ENCODE measurements at regions not wholly inside any gene's neighbourhood (a gene's known extent, or its start where the extent isn't known, plus 50 kb on each side); places are given as distances from the start of the nearest gene placed in this dataset.

- dilution Hi-C loops (cut with MboI; ENCODE audit: extremely low pct_ligation_motif_present, low sequenced_read_pairs): no loop called here
- no peak overlapping the region for H3K4me2 ChIP-seq (ENCODE audit: control insufficient read depth, extremely low read depth, insufficient read depth, low read depth, low read length)
- no peak for FAIRE-seq
These were observed 210.1 kb upstream of the CXCL13 start for GRCh38 chr4:77395481-77395880.

GRCh38 chr4:77398256-77398655, 207.4 kb upstream of the CXCL13 start:
- H3K9me1 ChIP-seq (ENCODE audit: control insufficient read depth, extremely low read depth, insufficient read depth, low read length): no peaks in the 10 kb centered on the region
- H3K9me3 ChIP-seq (ENCODE audit: control insufficient read depth, low read depth, low read length): no peaks in the 10 kb centered on the region
- H3K27ac ChIP-seq (ENCODE audit: control insufficient read depth, insufficient read depth, low read length): no peak overlapping the region
- no peak overlapping the region for H2AFZ ChIP-seq (ENCODE audit: control insufficient read depth, low read length)
- TF ChIP-seq EZH2 (IDR thresholded peaks at IDR 0.05; ENCODE audit: low read length) (no peak), CTCF (optimal IDR thresholded peaks at IDR 0.05 in 1 of 3, IDR thresholded peaks at IDR 0.05 in 1 of 3, conservative IDR thresholded peaks at IDR 0.05 in 1 of 3; ENCODE audit: extremely low read depth in 1 of 3, insufficient read depth in 2 of 3, low read length in 3 of 3) (no peak)
- no peaks in the 10 kb centered on the region for H3K36me3 ChIP-seq (ENCODE audit: control insufficient read depth in 2 of 2, extremely low read depth in 1 of 2, insufficient read depth in 2 of 2, low read length in 2 of 2)
- no peaks in the 10 kb centered on the region for H3K4me1 ChIP-seq (ENCODE audit: control insufficient read depth, extremely low read depth, insufficient read depth, low read length)
- H3K9ac ChIP-seq (ENCODE audit: control insufficient read depth, extremely low read depth, insufficient read depth, low read length): no peak overlapping the region
- DNase-seq (ENCODE audit: low read depth, low spot score): no peak
- dilution Hi-C loops (cut with MboI; ENCODE audit: extremely low pct_ligation_motif_present, low sequenced_read_pairs): no loop called here
- peaks cover 8% of the 10 kb centered on the region for H3K27me3 ChIP-seq (ENCODE audit: control insufficient read depth, extremely low read depth, insufficient read depth, low read length)
- no peak overlapping the region for H3K4me3 ChIP-seq (ENCODE audit: control insufficient read depth in 2 of 3, extremely low read depth in 1 of 3, insufficient read depth in 2 of 3, low read depth in 1 of 3, low read length in 3 of 3)
- no peak overlapping the region for H3K4me2 ChIP-seq (ENCODE audit: control insufficient read depth, extremely low read depth, insufficient read depth, low read depth, low read length)
- no peak for FAIRE-seq
- no peaks in the 10 kb centered on the region for H3K79me2 ChIP-seq (ENCODE audit: control insufficient read depth, insufficient read depth, low read length)
- no peaks in the 10 kb centered on the region for H4K20me1 ChIP-seq (ENCODE audit: control insufficient read depth, extremely low read depth, insufficient read depth, low read length)

More at GRCh38 chr4:77395481-77395880, 210.1 kb upstream of the CXCL13 start:
- TF ChIP-seq CTCF (optimal IDR thresholded peaks at IDR 0.05 in 1 of 3, IDR thresholded peaks at IDR 0.05 in 1 of 3, conservative IDR thresholded peaks at IDR 0.05 in 1 of 3; ENCODE audit: extremely low read depth in 1 of 3, insufficient read depth in 2 of 3, low read length in 3 of 3) (no peak), EZH2 (IDR thresholded peaks at IDR 0.05; ENCODE audit: low read length) (no peak)
- H2AFZ ChIP-seq (ENCODE audit: control insufficient read depth, low read length): no peak overlapping the region
- H3K36me3 ChIP-seq (ENCODE audit: control insufficient read depth in 2 of 2, extremely low read depth in 1 of 2, insufficient read depth in 2 of 2, low read length in 2 of 2): no peaks in the 10 kb centered on the region
- no peak for DNase-seq (ENCODE audit: low read depth, low spot score)
- no peaks in the 10 kb centered on the region for H4K20me1 ChIP-seq (ENCODE audit: control insufficient read depth, extremely low read depth, insufficient read depth, low read length)
- no peaks in the 10 kb centered on the region for H3K9me1 ChIP-seq (ENCODE audit: control insufficient read depth, extremely low read depth, insufficient read depth, low read length)
- no peak overlapping the region for H3K4me3 ChIP-seq (ENCODE audit: control insufficient read depth in 2 of 3, extremely low read depth in 1 of 3, insufficient read depth in 2 of 3, low read depth in 1 of 3, low read length in 3 of 3)
- H3K9ac ChIP-seq (ENCODE audit: control insufficient read depth, extremely low read depth, insufficient read depth, low read length): no peak overlapping the region
- H3K79me2 ChIP-seq (ENCODE audit: control insufficient read depth, insufficient read depth, low read length): no peaks in the 10 kb centered on the region
- peaks cover 11% of the 10 kb centered on the region for H3K27me3 ChIP-seq (ENCODE audit: control insufficient read depth, extremely low read depth, insufficient read depth, low read length)
- no peak overlapping the region for H3K27ac ChIP-seq (ENCODE audit: control insufficient read depth, insufficient read depth, low read length)
- H3K9me3 ChIP-seq (ENCODE audit: control insufficient read depth, low read depth, low read length): no peaks in the 10 kb centered on the region
- H3K4me1 ChIP-seq (ENCODE audit: control insufficient read depth, extremely low read depth, insufficient read depth, low read length): no peaks in the 10 kb centered on the region
